Astrocyte (in vitro differentiated cells and primary cell): ENCODE measurements at regions not wholly inside any gene's neighbourhood (a gene's known extent, or its start where the extent isn't known, plus 50 kb on each side); places are given as distances from the start of the nearest gene placed in this dataset.

ENCODE experiments used
- DNase-seq: peaks from one replicate; pipeline ENCODE4 v3.0.0-alpha.2; 2010; ENCODE audit warnings: low read depth
- FAIRE-seq: peaks from 2 replicates; lab custom pipeline; 2011; peaks lifted over from hg19 to GRCh38; lab: Jason Lieb, UNC
- H2AFZ ChIP-seq: 2 replicates; pipeline ENCODE4 v1.6.0; 2012; ENCODE audit warnings: low read depth, low read length, inconsistent platforms
- H3K27ac ChIP-seq: 2 replicates; pipeline ENCODE4 v1.5.1; 2011; ENCODE audit warnings: low read depth, low read length, inconsistent platforms
- H3K27me3 ChIP-seq: 2 replicates; pipeline ENCODE4 v1.6.0; 2011; ENCODE audit warnings: low read length, inconsistent platforms; ENCODE audit not compliant: insufficient read depth
- H3K36me3 ChIP-seq: 2 replicates; pipeline ENCODE4 v1.5.1; 2011; ENCODE audit warnings: low read length, inconsistent platforms; ENCODE audit not compliant: insufficient read depth
- H3K4me1 ChIP-seq: 2 replicates; pipeline ENCODE4 v1.5.1; 2011; ENCODE audit warnings: low read length, inconsistent platforms; ENCODE audit not compliant: insufficient read depth
- H3K4me2 ChIP-seq: 2 replicates; pipeline ENCODE4 v1.6.0; 2012; ENCODE audit warnings: low read length, inconsistent platforms
- H3K4me3 ChIP-seq: 2 replicates; pipeline ENCODE4 v1.5.1; 2011; ENCODE audit warnings: low read depth, mild to moderate bottlenecking, low read length, inconsistent platforms; ENCODE audit not compliant: insufficient read depth
- H3K79me2 ChIP-seq: 2 replicates; pipeline ENCODE4 v1.6.0; 2012; ENCODE audit warnings: mild to moderate bottlenecking, low read length, inconsistent platforms; ENCODE audit not compliant: insufficient read depth
- H3K9ac ChIP-seq: 2 replicates; pipeline ENCODE4 v1.6.0; 2012; ENCODE audit warnings: mild to moderate bottlenecking, low read length, inconsistent platforms
- H3K9me3 ChIP-seq: 2 replicates; pipeline ENCODE4 v1.5.1; 2012; ENCODE audit warnings: low read depth, mild to moderate bottlenecking, low read length, inconsistent platforms; ENCODE audit not compliant: insufficient read depth
- H4K20me1 ChIP-seq: 2 replicates; pipeline ENCODE4 v1.6.0; 2012; ENCODE audit warnings: low read length, inconsistent platforms; ENCODE audit not compliant: insufficient read depth
- H3K27ac Mint-ChIP-seq: one replicate; pipeline ENCODE4 v1.8.0; 2021; ENCODE audit warnings: mild to moderate bottlenecking, mixed read lengths; ENCODE audit not compliant: unreplicated experiment
- H3K27me3 Mint-ChIP-seq: one replicate; pipeline ENCODE4 v1.8.0; 2021; ENCODE audit warnings: low read depth, mixed read lengths; ENCODE audit not compliant: unreplicated experiment
- H3K36me3 Mint-ChIP-seq: one replicate; pipeline ENCODE4 v1.8.0; 2021; ENCODE audit warnings: low read depth, mixed read lengths; ENCODE audit not compliant: unreplicated experiment
- H3K4me1 Mint-ChIP-seq: one replicate; pipeline ENCODE4 v1.8.0; 2021; ENCODE audit warnings: low read depth, mixed read lengths; ENCODE audit not compliant: unreplicated experiment
- H3K4me3 Mint-ChIP-seq: one replicate; pipeline ENCODE4 v1.8.0; 2021; ENCODE audit warnings: mild to moderate bottlenecking, moderate library complexity, mixed read lengths; ENCODE audit not compliant: unreplicated experiment
- H3K9me3 Mint-ChIP-seq: one replicate; pipeline ENCODE4 v1.8.0; 2021; ENCODE audit warnings: mild to moderate bottlenecking, mixed read lengths; ENCODE audit not compliant: unreplicated experiment
- EZH2 ChIP-seq: IDR thresholded peaks from 2 replicates; pipeline ENCODE4 v1.6.1; 2012; ENCODE audit warnings: mild to moderate bottlenecking, low read length, inconsistent platforms; ENCODE audit not compliant: insufficient read depth
- TF ChIP-seq, protein P1 (sequence below): IDR thresholded peaks from 2 replicates; pipeline ENCODE4 v1.5.1; 2011; ENCODE audit warnings: low read depth, mild to moderate bottlenecking, inconsistent platforms, low read length, moderate library complexity; ENCODE audit not compliant: insufficient read depth

DNA sequence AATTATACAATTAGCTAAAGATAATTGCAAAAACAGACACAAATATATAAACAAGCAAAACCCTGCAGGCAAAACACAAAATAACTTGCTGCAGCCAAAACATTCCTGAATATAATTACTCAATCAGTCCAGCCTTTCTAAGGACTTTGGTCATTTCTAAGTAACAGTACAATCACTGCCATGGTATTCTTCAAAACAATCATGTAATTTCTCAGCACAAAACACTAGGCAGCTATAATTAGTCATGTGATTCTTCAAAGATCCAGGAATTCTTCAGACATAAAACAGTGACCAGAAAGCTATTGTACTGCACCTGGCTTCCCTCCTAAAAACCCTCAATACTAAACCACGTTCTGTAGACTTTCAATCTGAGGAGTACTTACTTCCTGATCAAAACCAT lies 881.1 kb downstream of the EPHA7 start:
- H4K20me1 ChIP-seq: no peaks in the 10 kb centered on the region
- H3K36me3 ChIP-seq: no peaks in the 10 kb centered on the region
- H3K9ac ChIP-seq: no peak overlapping the region
- H3K4me1 ChIP-seq: no peaks in the 10 kb centered on the region
- peaks cover 25% of the 10 kb centered on the region for H3K4me1 Mint-ChIP-seq
- peak overlapping the region; percentile 36 for H3K27ac ChIP-seq
- peak; percentile 45 for FAIRE-seq
- H3K4me2 ChIP-seq: peak overlapping the region; percentile 13
- H2AFZ ChIP-seq: no peak overlapping the region
- peak; percentile 49 for DNase-seq
- H3K27me3 Mint-ChIP-seq: no peaks in the 10 kb centered on the region
- peak overlapping the region; percentile 18 for H3K4me3 Mint-ChIP-seq
- no peaks in the 10 kb centered on the region for H3K9me3 Mint-ChIP-seq
- no peaks in the 10 kb centered on the region for H3K79me2 ChIP-seq
- no peaks in the 10 kb centered on the region for H3K9me3 ChIP-seq
- TF ChIP-seq, protein P1, sequence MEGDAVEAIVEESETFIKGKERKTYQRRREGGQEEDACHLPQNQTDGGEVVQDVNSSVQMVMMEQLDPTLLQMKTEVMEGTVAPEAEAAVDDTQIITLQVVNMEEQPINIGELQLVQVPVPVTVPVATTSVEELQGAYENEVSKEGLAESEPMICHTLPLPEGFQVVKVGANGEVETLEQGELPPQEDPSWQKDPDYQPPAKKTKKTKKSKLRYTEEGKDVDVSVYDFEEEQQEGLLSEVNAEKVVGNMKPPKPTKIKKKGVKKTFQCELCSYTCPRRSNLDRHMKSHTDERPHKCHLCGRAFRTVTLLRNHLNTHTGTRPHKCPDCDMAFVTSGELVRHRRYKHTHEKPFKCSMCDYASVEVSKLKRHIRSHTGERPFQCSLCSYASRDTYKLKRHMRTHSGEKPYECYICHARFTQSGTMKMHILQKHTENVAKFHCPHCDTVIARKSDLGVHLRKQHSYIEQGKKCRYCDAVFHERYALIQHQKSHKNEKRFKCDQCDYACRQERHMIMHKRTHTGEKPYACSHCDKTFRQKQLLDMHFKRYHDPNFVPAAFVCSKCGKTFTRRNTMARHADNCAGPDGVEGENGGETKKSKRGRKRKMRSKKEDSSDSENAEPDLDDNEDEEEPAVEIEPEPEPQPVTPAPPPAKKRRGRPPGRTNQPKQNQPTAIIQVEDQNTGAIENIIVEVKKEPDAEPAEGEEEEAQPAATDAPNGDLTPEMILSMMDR: no peak
- no peak for TF ChIP-seq EZH2
- no peaks in the 10 kb centered on the region for H3K27me3 ChIP-seq
- H3K36me3 Mint-ChIP-seq: no peaks in the 10 kb centered on the region
- no peak overlapping the region for H3K4me3 ChIP-seq
- H3K27ac Mint-ChIP-seq: peak overlapping the region; percentile 84

DNA sequence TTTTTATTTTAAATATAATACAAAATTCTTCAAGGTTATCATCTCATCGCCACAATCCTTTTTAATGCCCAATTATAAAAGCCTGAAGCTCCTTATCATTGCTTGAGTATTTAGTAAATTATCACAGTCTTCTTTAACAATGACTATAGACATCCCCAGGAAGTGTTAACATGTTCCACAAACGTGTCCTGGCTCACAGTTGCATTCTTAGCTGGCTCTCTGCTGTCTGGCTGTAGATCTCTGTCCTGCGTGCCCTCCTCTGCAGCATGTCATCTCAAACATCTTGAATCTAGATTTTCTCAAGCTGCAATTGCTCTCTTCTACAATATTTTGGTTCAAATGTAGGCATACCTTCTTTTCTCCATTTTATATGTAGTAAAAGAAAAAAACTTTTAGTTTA lies 885.2 kb downstream of the EPHA7 start:
- no peak for DNase-seq
- no peak overlapping the region for H3K27ac ChIP-seq
- H3K36me3 Mint-ChIP-seq: no peaks in the 10 kb centered on the region
- H3K9me3 ChIP-seq: no peaks in the 10 kb centered on the region
- no peak for TF ChIP-seq EZH2
- TF ChIP-seq, protein P1: no peak
- no peak for FAIRE-seq
- no peaks in the 10 kb centered on the region for H3K4me1 ChIP-seq
- no peaks in the 10 kb centered on the region for H3K27me3 Mint-ChIP-seq
- peaks cover 10% of the 10 kb centered on the region for H3K4me1 Mint-ChIP-seq
- no peaks in the 10 kb centered on the region for H3K27me3 ChIP-seq
- no peaks in the 10 kb centered on the region for H3K9me3 Mint-ChIP-seq
- H3K9ac ChIP-seq: no peak overlapping the region
- no peak overlapping the region for H2AFZ ChIP-seq
- H4K20me1 ChIP-seq: no peaks in the 10 kb centered on the region
- no peak overlapping the region for H3K4me3 ChIP-seq
- H3K4me2 ChIP-seq: no peak overlapping the region
- H3K79me2 ChIP-seq: no peaks in the 10 kb centered on the region
- no peak overlapping the region for H3K27ac Mint-ChIP-seq
- no peak overlapping the region for H3K4me3 Mint-ChIP-seq
- H3K36me3 ChIP-seq: no peaks in the 10 kb centered on the region

DNA sequence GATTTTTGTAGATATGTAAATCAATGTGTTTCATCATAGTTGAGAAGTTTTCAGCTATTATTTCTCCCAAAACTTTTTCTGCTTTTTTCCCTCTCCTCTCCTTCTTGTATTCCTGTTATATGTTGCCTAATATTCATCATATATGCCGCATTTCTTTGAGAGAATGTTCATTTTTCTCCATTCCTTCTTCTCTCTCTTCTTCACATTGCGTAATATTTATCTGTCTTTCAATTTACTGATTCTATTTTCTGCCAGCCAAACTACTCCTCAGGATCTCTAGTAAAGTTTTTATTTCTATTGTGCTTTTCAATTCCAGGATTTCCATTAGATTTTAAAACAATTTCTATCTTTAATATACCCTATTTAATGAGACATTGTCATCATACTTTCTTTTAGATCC lies 896.8 kb downstream of the EPHA7 start:
- no peak overlapping the region for H3K9ac ChIP-seq
- no peaks in the 10 kb centered on the region for H3K4me1 ChIP-seq
- Mint-ChIP-seq H3K4me3 (no peak overlapping the region), H3K9me3 (peaks cover 3% of the 10 kb centered on the region), H3K27ac (no peak overlapping the region), H3K4me1 (peaks cover 4% of the 10 kb centered on the region), H3K27me3 (no peaks in the 10 kb centered on the region), H3K36me3 (no peaks in the 10 kb centered on the region)
- no peak for TF ChIP-seq EZH2
- no peak overlapping the region for H2AFZ ChIP-seq
- no peak overlapping the region for H3K27ac ChIP-seq
- no peak overlapping the region for H3K4me2 ChIP-seq
- no peaks in the 10 kb centered on the region for H3K79me2 ChIP-seq
- no peaks in the 10 kb centered on the region for H3K36me3 ChIP-seq
- FAIRE-seq: no peak
- no peaks in the 10 kb centered on the region for H3K27me3 ChIP-seq
- no peak overlapping the region for H3K4me3 ChIP-seq
- no peaks in the 10 kb centered on the region for H3K9me3 ChIP-seq
- no peaks in the 10 kb centered on the region for H4K20me1 ChIP-seq
- DNase-seq: no peak
